Mesenchymal stem cell (in vitro differentiated cells and primary cell): ENCODE measurements at regions not wholly inside any gene's neighbourhood (a gene's known extent, or its start where the extent isn't known, plus 50 kb on each side); places are given as distances from the start of the nearest gene placed in this dataset.

Experiments
- DNase-seq: peaks from one replicate; pipeline ENCODE4 v3.0.0-alpha.2; 2013
- H2AFZ ChIP-seq: one replicate; pipeline ENCODE4 v1.6.1; 2013; ENCODE audit warnings: low read depth, mild to moderate bottlenecking, control low read depth, inconsistent platforms, low read length, moderate library complexity
- H2AK5ac ChIP-seq: 2 replicates; pipeline ENCODE4 v1.6.1; 2013; ENCODE audit warnings: low read length, moderate library complexity, mild to moderate bottlenecking, inconsistent platforms; ENCODE audit not compliant: severe bottlenecking
- H2BK120ac ChIP-seq: one replicate; pipeline ENCODE4 v1.6.1; 2013; ENCODE audit warnings: low read depth, mild to moderate bottlenecking, inconsistent platforms, low read length, moderate library complexity
- H2BK12ac ChIP-seq, 2 experiments: one replicate each; pipeline ENCODE4 v1.6.1; 2013; ENCODE audit warnings: inconsistent platforms in 2 of 2, low read length in 2 of 2, mild to moderate bottlenecking in 2 of 2, moderate library complexity in 2 of 2, control low read depth in 1 of 2
- H2BK15ac ChIP-seq: one replicate; pipeline ENCODE4 v1.6.1; 2013; ENCODE audit warnings: mild to moderate bottlenecking, low read depth, inconsistent platforms; ENCODE audit not compliant: poor library complexity, severe bottlenecking
- H2BK5ac ChIP-seq: 2 replicates; pipeline ENCODE4 v1.6.1; 2013; ENCODE audit warnings: low read depth, mild to moderate bottlenecking, low read length, control low read depth, inconsistent platforms; ENCODE audit not compliant: poor library complexity, severe bottlenecking
- H3K14ac ChIP-seq, 2 experiments: one replicate each; pipeline ENCODE4 v1.6.1; 2013; ENCODE audit warnings: inconsistent platforms in 2 of 2, low read length in 2 of 2, control low read depth in 1 of 2, mild to moderate bottlenecking in 1 of 2, moderate library complexity in 1 of 2
- H3K18ac ChIP-seq, 2 experiments: one replicate each; pipeline ENCODE4 v1.6.1; 2013; ENCODE audit warnings: inconsistent platforms in 2 of 2, low read length in 2 of 2, control low read depth in 1 of 2, low read depth in 1 of 2, mild to moderate bottlenecking in 1 of 2
- H3K23ac ChIP-seq, 2 experiments: one replicate each; pipeline ENCODE4 v1.6.1; 2013; ENCODE audit warnings: inconsistent platforms in 2 of 2, low read length in 2 of 2, mild to moderate bottlenecking in 2 of 2, moderate library complexity in 2 of 2, control low read depth in 1 of 2
- H3K27ac ChIP-seq: 2 replicates; pipeline ENCODE4 v1.5.1; 2013; ENCODE audit warnings: mild to moderate bottlenecking, moderate library complexity, low read length, control low read depth, inconsistent platforms; ENCODE audit not compliant: poor library complexity, severe bottlenecking
- H3K27me3 ChIP-seq, 2 experiments: 2 replicates each; pipeline versions ENCODE4 v1.6.1 to v1.7.0; 2013; ENCODE audit warnings: low read length in 2 of 2, mild to moderate bottlenecking in 2 of 2, moderate library complexity in 2 of 2, control low read depth in 1 of 2, inconsistent platforms in 1 of 2; ENCODE audit not compliant: control insufficient read depth in 1 of 2, insufficient read depth in 1 of 2
- H3K36me3 ChIP-seq, 2 experiments: 2 replicates each; pipeline versions ENCODE4 v1.6.1 to v1.7.0; 2013; ENCODE audit warnings: low read length in 2 of 2, control low read depth in 1 of 2, inconsistent platforms in 1 of 2, low read depth in 1 of 2, mild to moderate bottlenecking in 1 of 2; ENCODE audit not compliant: insufficient read depth in 2 of 2, control insufficient read depth in 1 of 2
- H3K4ac ChIP-seq, 2 experiments: one replicate each; pipeline ENCODE4 v1.6.1; 2013; ENCODE audit warnings: inconsistent platforms in 2 of 2, low read length in 2 of 2, mild to moderate bottlenecking in 2 of 2, moderate library complexity in 2 of 2, control low read depth in 1 of 2, low read depth in 1 of 2
- H3K4me1 ChIP-seq: 2 replicates; pipeline ENCODE4 v1.6.1; 2013; ENCODE audit warnings: low read depth, low read length, control low read depth; ENCODE audit not compliant: control insufficient read depth, insufficient read depth
- H3K4me2 ChIP-seq: 2 replicates; pipeline ENCODE4 v1.6.1; 2013; ENCODE audit warnings: low read length, mild to moderate bottlenecking, inconsistent platforms; ENCODE audit not compliant: poor library complexity, severe bottlenecking
- H3K4me3 ChIP-seq, 2 experiments: 2 replicates each; pipeline versions ENCODE4 v1.5.1 to v1.7.0; 2013; ENCODE audit warnings: low read length in 2 of 2, mild to moderate bottlenecking in 2 of 2, control low read depth in 1 of 2, low read depth in 1 of 2; ENCODE audit not compliant: insufficient read depth in 1 of 2
- H3K79me1 ChIP-seq: replicated peaks from 2 replicates; pipeline ENCODE4 v1.6.1; 2013; ENCODE audit warnings: mild to moderate bottlenecking, control low read depth, low read length, inconsistent platforms; ENCODE audit not compliant: poor library complexity, severe bottlenecking
- H3K9ac ChIP-seq: 2 replicates; pipeline ENCODE4 v1.7.0; 2013; ENCODE audit warnings: mild to moderate bottlenecking, low read length, moderate library complexity
- H3K9me3 ChIP-seq: 2 replicates; pipeline ENCODE4 v1.7.0; 2013; ENCODE audit warnings: mild to moderate bottlenecking, low read length; ENCODE audit not compliant: control insufficient read depth
- H4K8ac ChIP-seq: one replicate; pipeline ENCODE4 v1.6.1; 2013; ENCODE audit warnings: inconsistent platforms, mild to moderate bottlenecking, low read length, moderate library complexity
- H4K91ac ChIP-seq: one replicate; pipeline ENCODE4 v1.6.1; 2013; ENCODE audit warnings: mild to moderate bottlenecking, low read length, inconsistent platforms
- WGBS: methylation state at CpG from one replicate; pipeline ENCODE4 v1.1.7; 2013; ENCODE audit warnings: mixed read lengths; 5-methylcytosine and 5-hydroxymethylcytosine counted together

DNA sequence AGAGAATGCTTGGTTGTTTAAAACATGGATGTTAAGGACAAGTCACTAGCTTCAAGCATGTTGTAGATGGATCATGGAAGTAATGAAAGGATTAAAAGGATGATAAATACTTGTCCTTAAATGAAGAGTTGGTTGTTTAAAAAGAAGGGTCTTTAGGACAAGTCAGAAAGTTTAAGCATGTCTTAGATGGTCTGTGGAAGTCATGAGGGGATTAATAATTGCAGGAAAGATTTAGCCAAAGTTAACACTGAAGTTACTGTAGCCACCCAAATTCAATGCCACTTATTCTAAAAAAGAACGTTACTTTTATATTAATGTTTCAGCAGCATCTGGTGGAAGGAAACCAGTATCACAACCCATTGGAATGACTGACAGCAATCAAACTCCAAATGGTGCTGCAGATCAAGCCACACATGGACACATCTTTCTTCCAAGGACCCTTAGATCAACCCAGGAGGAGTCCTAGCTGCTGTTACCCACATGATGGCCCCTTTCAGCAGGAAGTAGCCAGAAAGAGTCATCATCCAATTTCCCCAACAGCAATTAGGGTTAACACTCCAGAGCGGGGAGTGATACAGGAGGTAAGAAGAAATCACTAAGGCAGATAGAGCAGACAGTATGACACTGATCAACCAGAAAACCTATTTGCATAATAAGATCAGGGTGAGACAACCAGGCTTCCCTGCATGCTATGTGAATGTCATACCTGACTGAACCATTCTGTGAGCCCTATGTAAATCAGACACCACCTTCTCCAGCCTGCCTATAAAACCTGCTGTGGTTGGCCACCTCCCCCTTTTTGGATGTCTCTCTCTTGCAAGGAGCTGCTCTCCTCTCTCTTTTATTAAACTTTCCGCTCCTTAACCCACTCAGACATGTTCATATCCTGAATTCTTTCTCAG is 88.4 kb upstream of the GNAZ start:
- no peak overlapping the region for H2BK15ac ChIP-seq
- H2BK12ac ChIP-seq = no peak overlapping the region
- H2BK120ac ChIP-seq = no peak overlapping the region
- H3K4ac ChIP-seq = no peak overlapping the region
- peaks cover 36% of the 10 kb centered on the region for H3K9me3 ChIP-seq
- H3K4me3 ChIP-seq = no peak overlapping the region
- no peaks in the 10 kb centered on the region for H3K27me3 ChIP-seq
- H2AFZ ChIP-seq = no peak overlapping the region
- no peak overlapping the region for H3K4me2 ChIP-seq
- 74% methylated on average over 3 of the region's 3 CpGs for WGBS
- H4K8ac ChIP-seq = no peak overlapping the region
- H3K36me3 ChIP-seq = no peaks in the 10 kb centered on the region
- no peak overlapping the region for H4K91ac ChIP-seq
- H3K23ac ChIP-seq = no peak overlapping the region
- H3K9ac ChIP-seq = no peak overlapping the region
- no peak overlapping the region for H2AK5ac ChIP-seq
- H3K27ac ChIP-seq = no peak overlapping the region
- H3K14ac ChIP-seq = no peak overlapping the region
- no peak overlapping the region for H3K18ac ChIP-seq
- H3K79me1 ChIP-seq = no peaks in the 10 kb centered on the region
- H2BK5ac ChIP-seq = no peak overlapping the region
- no peaks in the 10 kb centered on the region for H3K4me1 ChIP-seq
- no peak for DNase-seq

DNA sequence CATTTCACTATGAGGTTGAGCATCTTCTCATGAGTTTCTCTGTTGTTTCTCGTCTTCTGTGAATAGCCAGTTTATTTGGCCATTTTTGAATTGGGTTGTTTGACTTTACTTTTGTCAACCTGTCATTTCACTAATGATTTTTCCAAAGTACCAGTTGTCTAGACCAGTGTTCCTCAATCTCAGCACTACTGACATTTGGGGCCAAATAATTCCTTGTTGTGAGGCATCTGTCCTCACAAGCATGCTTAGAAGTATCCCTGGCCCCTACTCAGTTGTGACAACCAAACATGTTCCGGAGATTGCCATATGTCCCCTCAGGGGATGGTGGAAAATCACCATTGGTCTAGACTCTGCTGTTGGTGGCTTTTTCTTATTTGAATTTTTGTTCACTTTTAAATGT is 87.7 kb upstream of the GNAZ start:
- DNase-seq = no peak
- no peak overlapping the region for H4K8ac ChIP-seq
- no peak overlapping the region for H4K91ac ChIP-seq

DNA sequence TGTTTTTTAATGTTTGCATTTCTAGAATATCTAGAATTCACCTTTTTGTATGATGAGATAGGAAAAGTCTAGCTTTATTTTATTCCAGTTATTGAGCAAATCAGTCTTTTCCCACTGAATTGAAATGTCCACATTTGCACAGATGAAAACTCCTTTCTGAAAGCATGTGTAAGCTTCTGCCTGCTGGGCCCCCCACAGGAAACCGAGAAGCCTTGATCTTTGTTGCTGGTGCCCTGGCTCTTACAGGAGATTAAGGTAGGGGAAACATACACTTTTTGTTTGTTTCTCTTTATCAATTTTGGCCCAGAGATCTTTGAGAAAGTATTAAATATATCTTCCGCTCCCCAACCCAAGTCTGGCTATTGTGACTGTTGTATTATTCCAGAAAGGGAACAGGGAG is 87.2 kb upstream of the GNAZ start:
- no peaks in the 10 kb centered on the region for H3K36me3 ChIP-seq
- no peak overlapping the region for H3K14ac ChIP-seq
- H2BK15ac ChIP-seq = no peak overlapping the region
- H3K27ac ChIP-seq = no peak overlapping the region
- H3K4me3 ChIP-seq = no peak overlapping the region
- H3K79me1 ChIP-seq = no peaks in the 10 kb centered on the region
- no peak overlapping the region for H2AK5ac ChIP-seq
- no peaks in the 10 kb centered on the region for H3K27me3 ChIP-seq
- no peak overlapping the region for H3K4me2 ChIP-seq
- H4K8ac ChIP-seq = no peak overlapping the region
- no peak overlapping the region for H3K4ac ChIP-seq
- H3K9ac ChIP-seq = no peak overlapping the region
- H2AFZ ChIP-seq = no peak overlapping the region
- H3K23ac ChIP-seq = no peak overlapping the region
- H3K9me3 ChIP-seq = peaks cover 36% of the 10 kb centered on the region
- DNase-seq = no peak
- WGBS = 44% methylated on average over 1 of the region's 2 CpGs
- H2BK5ac ChIP-seq = no peak overlapping the region
- H4K91ac ChIP-seq = no peak overlapping the region
- no peak overlapping the region for H2BK12ac ChIP-seq
- H3K4me1 ChIP-seq = no peaks in the 10 kb centered on the region
- H3K18ac ChIP-seq = no peak overlapping the region
- H2BK120ac ChIP-seq = no peak overlapping the region

More for the DNA sequence above, 87.7 kb upstream of the GNAZ start:
- Histone ChIP-seq H2AK5ac (no peak overlapping the region), H3K4me2 (no peak overlapping the region), H3K9ac (no peak overlapping the region), H3K4me1 (no peaks in the 10 kb centered on the region), H2BK12ac (no peak overlapping the region), H2BK5ac (no peak overlapping the region), H2BK15ac (no peak overlapping the region), H3K27ac (no peak overlapping the region), H2AFZ (no peak overlapping the region), H3K36me3 (no peaks in the 10 kb centered on the region), H2BK120ac (no peak overlapping the region), H3K14ac (no peak overlapping the region), H3K4me3 (no peak overlapping the region), H3K18ac (no peak overlapping the region), H3K23ac (no peak overlapping the region), H3K9me3 (peaks cover 36% of the 10 kb centered on the region), H3K79me1 (no peaks in the 10 kb centered on the region), H3K4ac (no peak overlapping the region), H3K27me3 (no peaks in the 10 kb centered on the region)
- 27% methylated on average over 1 of the region's 2 CpGs for WGBS

DNA sequence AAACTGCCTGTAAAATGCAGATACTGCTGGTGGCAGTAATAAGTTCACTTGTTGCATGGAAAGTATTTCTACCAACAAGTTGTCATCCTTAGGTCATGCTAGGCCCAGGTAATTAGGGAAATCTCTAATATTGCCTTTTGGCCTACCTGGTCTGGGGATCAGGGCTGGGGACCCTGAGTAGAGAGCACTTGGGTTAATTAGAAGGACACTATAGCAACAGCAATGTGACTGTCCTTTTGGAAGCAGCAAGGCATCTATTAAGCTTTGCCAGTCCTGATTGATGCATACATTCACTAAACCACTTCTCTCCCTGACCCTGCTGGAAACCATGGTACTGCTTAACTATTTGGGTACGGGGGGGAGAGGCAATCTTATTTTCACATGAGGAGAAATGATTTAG is 86.5 kb upstream of the GNAZ start:
- no peak overlapping the region for H2BK15ac ChIP-seq
- WGBS = 37% methylated on average over 1 of the region's 1 CpG
- peaks cover 0 to 2% of the 10 kb centered on the region in 2 experiments for H3K27me3 ChIP-seq
- peaks cover 30% of the 10 kb centered on the region for H3K9me3 ChIP-seq
- no peak overlapping the region for H3K4me3 ChIP-seq
- no peak overlapping the region for H2AFZ ChIP-seq
- H3K23ac ChIP-seq = no peak overlapping the region
- H4K91ac ChIP-seq = no peak overlapping the region
- H3K27ac ChIP-seq = no peak overlapping the region
- DNase-seq = no peak
- H3K14ac ChIP-seq = no peak overlapping the region
- no peak overlapping the region for H3K4me2 ChIP-seq
- no peak overlapping the region for H2BK5ac ChIP-seq
- no peak overlapping the region for H2BK12ac ChIP-seq
- no peaks in the 10 kb centered on the region for H3K36me3 ChIP-seq
- H2AK5ac ChIP-seq = no peak overlapping the region
- H2BK120ac ChIP-seq = no peak overlapping the region
- no peak overlapping the region for H3K4ac ChIP-seq
- H3K79me1 ChIP-seq = no peaks in the 10 kb centered on the region
- no peaks in the 10 kb centered on the region for H3K4me1 ChIP-seq
- no peak overlapping the region for H3K9ac ChIP-seq
- no peak overlapping the region for H4K8ac ChIP-seq
- H3K18ac ChIP-seq = no peak overlapping the region
